Lower leg skin (tissue), 4 donors: ENCODE measurements at regions not wholly inside any gene's neighbourhood (a gene's known extent, or its start where the extent isn't known, plus 50 kb on each side); places are given as distances from the start of the nearest gene placed in this dataset.

Source experiments
- DNase-seq, 2 donors: peaks; one replicate each; pipeline ENCODE4 v3.0.0-alpha.2; 2019; ENCODE audit warnings: low spot score in 2 of 2
- H3K4me3 ChIP-seq: fragments of 200-600 bp; sonication (generic); 2 replicates; pipeline ENCODE4 v1.5.1; 2017; ENCODE audit warnings: mild to moderate bottlenecking, low read depth; ENCODE audit not compliant: poor library complexity, severe bottlenecking
- POLR2A ChIP-seq, 2 donors: fragments of 450-650 bp; IDR thresholded peaks; one replicate each; pipeline ENCODE4 v1.6.1; 2016 to 2017; ENCODE audit warnings: antibody characterized with exemption in 2 of 2, mild to moderate bottlenecking in 1 of 2, moderate library complexity in 1 of 2
- WGBS, 2 donors: methylation state at CpG; one replicate each; pipeline ENCODE4 v1.1.5; 2018; 5-methylcytosine and 5-hydroxymethylcytosine counted together
- intact Hi-C: fragments of 100-400 bp; cut with DNase I; formaldehyde crosslinking; loops from one replicate; pipeline ENCODE4 v1.15.0; 2023; ENCODE audit warnings: low total_unique reads
- TF ChIP-seq, protein P1 (sequence below), 3 donors: fragments of 450-650 bp; IDR thresholded peaks; one replicate each; pipeline ENCODE4 v1.5.1; 2016; ENCODE audit warnings: antibody characterized with exemption in 3 of 3, mild to moderate bottlenecking in 3 of 3, moderate library complexity in 2 of 3

DNA sequence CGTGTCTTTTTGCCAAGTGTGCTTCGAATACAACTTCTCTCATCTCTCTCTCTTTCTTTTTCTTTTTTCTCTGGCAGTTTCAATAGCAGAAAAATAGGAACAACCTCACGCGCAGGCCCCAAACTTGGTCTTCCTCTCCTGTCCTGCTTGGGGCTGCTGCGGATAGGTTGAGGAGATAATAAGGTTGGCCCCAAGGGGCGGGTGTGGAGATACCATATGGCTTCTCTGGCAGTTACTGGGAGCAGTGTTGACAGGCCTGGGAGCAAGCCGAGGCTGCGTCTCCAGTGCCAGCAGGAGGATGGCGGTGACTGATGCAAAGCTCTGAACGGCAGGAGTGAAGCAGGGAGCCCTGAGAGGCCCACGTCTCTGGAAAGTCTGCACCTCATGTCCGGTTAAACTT is 89.5 kb upstream of the MANSC4 start:
- WGBS, 2 donors: 40 to 57% methylated on average over 12 of the region's 12 CpGs
- intact Hi-C loops: no loop called here
- no peak for DNase-seq

DNA sequence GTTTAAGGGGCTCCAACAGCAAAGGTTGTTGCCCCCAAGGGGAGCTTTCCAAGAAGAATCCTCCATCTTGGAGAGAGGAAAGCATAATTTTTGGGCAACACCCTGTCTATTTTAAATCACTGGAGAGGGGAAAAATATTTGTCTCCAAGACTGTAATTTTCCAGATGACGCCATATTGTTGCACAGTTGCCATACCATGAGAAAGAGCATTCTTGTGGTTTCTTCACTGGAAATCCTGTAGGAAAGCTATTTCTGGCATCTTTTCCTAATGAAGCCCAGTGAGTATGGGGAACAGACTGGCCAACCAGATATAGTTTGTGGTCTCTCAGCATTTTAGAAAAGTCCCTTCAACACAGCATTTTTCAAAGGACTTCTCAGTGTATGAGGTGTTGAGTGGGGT is 88.1 kb upstream of the MANSC4 start:
- no peak for DNase-seq
- 85 to 89% methylated on average over 1 of the region's 1 CpG for WGBS, 2 donors
- TF ChIP-seq, protein P1, sequence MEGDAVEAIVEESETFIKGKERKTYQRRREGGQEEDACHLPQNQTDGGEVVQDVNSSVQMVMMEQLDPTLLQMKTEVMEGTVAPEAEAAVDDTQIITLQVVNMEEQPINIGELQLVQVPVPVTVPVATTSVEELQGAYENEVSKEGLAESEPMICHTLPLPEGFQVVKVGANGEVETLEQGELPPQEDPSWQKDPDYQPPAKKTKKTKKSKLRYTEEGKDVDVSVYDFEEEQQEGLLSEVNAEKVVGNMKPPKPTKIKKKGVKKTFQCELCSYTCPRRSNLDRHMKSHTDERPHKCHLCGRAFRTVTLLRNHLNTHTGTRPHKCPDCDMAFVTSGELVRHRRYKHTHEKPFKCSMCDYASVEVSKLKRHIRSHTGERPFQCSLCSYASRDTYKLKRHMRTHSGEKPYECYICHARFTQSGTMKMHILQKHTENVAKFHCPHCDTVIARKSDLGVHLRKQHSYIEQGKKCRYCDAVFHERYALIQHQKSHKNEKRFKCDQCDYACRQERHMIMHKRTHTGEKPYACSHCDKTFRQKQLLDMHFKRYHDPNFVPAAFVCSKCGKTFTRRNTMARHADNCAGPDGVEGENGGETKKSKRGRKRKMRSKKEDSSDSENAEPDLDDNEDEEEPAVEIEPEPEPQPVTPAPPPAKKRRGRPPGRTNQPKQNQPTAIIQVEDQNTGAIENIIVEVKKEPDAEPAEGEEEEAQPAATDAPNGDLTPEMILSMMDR (IDR thresholded peaks at IDR 0.05): no peak
- TF ChIP-seq POLR2A (IDR thresholded peaks at IDR 0.05): no peak
- intact Hi-C loops: no loop called here
- H3K4me3 ChIP-seq: no peak overlapping the region

More for the DNA sequence above, 89.5 kb upstream of the MANSC4 start:
- no peak overlapping the region for H3K4me3 ChIP-seq
- TF ChIP-seq, protein P1 (IDR thresholded peaks at IDR 0.05): no peak
- TF ChIP-seq POLR2A (IDR thresholded peaks at IDR 0.05): no peak

DNA sequence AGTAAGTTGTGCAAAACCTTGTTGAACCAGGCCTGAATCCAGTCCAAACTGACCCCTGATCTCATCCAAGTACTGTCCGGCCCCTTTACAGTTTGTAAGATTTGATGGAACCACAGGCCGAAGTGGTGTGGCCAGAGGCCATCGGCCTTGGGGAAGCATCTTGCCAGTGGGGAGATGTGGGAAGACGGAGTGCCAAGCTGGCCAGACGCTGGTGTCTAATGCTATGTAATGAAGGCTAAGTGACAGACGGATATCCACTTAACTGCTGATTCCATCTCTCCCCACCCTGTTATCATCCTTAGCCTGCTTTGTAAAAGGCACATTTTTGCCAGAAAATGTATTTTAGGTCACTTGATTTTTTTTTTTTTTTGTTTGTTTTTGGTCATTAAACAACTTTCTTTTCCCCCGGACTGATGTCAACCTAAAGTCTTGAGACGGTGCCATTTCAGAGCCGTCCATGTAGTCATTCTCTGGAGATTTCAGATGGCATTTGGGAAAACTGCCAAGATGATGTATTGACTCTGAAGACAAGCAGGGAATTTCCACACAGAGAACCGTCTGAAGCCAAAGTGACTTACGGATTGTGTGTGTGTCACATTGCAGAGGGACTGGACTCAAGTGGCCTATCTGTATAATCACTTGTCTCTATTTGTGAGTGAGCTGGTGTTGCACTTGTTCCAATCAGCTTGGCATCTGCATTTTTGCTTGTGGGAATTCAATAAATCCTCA is 86.5 kb upstream of the MANSC4 start:
- H3K4me3 ChIP-seq: no peak overlapping the region
- WGBS, 2 donors: 54 to 61% methylated on average over 11 of the region's 11 CpGs
- no peak for TF ChIP-seq POLR2A (IDR thresholded peaks at IDR 0.05)
- TF ChIP-seq, protein P1 (IDR thresholded peaks at IDR 0.05): no peak
- DNase-seq: no peak
- intact Hi-C loops: no loop called here

DNA sequence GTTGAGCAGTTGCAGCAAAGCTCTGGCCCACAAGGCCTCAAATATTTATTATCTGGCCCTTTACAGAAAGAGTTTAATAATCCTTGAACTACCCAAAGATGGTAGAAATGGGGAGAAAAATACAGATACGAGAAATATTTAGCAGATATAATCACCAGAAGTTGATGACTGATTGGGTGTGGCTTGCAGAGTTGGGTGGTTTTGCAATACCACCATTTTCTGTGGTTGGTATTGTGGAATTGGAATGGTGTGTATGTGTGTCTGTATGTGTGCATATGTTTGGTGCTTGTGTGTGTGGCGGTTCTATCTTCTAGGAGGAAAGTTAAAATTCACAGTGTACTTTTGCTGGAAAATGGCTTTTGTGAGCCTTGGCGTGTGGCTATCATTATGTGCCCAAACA is 85.4 kb upstream of the MANSC4 start:
- intact Hi-C loops: no loop called here
- 66 to 73% methylated on average over 3 of the region's 3 CpGs for WGBS, 2 donors
- no peak overlapping the region for H3K4me3 ChIP-seq
- no peak for TF ChIP-seq POLR2A (IDR thresholded peaks at IDR 0.05)
- TF ChIP-seq, protein P1 (IDR thresholded peaks at IDR 0.05): no peak
- no peak for DNase-seq

DNA sequence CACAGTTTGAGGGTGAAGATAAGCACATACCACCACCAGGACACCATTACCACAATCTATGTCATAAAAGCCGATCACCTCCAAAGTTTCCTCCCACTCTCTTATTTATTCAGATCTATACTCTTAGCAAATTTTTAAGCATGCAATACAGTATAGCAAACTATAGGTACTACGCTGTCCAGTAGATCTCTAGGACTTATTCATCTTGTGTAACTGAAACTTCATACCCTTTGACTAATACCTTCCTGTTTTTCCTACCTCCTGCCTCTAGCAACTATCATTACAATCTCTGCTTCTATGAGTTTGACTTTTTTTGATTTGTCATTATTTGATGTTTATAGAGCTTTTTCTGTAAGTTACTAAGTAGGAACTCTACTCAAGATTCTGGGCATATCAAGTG is 84.5 kb upstream of the MANSC4 start:
- 95 to 97% methylated on average over 2 of the region's 2 CpGs for WGBS, 2 donors
- intact Hi-C loops: no loop called here
- TF ChIP-seq POLR2A (IDR thresholded peaks at IDR 0.05): no peak
- TF ChIP-seq, protein P1 (IDR thresholded peaks at IDR 0.05): no peak
- DNase-seq: no peak
- no peak overlapping the region for H3K4me3 ChIP-seq

DNA sequence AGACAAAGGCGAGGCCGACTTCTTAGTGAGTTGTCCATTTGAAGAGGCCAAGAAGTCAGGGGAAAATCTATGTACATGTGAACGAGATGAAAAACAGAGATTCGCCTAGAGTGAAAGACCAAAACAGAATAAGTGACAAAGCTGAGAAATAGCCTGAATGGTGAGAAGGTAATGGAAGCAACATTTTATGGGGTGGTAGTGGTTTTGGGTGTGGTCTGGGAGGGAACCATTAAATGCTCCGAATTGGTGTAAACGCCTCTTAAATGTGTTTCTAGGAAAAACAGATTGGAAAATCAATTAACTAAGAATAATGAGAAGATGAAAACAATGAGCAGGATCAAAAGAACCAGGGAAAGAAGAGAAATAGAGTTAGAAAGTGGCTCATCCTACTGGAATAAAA is 83.8 kb upstream of the MANSC4 start:
- TF ChIP-seq, protein P1 (IDR thresholded peaks at IDR 0.05): no peak
- TF ChIP-seq POLR2A (IDR thresholded peaks at IDR 0.05): no peak
- intact Hi-C loops: no loop called here
- no peak overlapping the region for H3K4me3 ChIP-seq
- DNase-seq: no peak
- WGBS, 2 donors: 80 to 85% methylated on average over 6 of the region's 6 CpGs
